GM18517 (cell line): ENCODE measurements at regions not wholly inside any gene's neighbourhood (a gene's known extent, or its start where the extent isn't known, plus 50 kb on each side); places are given as distances from the start of the nearest gene placed in this dataset.

Experiments
- ATAC-seq: cut with Tn5 transposase; IDR thresholded peaks from one replicate; pipeline ENCODE4 v1.9.1; 2021; ENCODE audit warnings: mild to moderate bottlenecking, moderate library complexity; ENCODE audit not compliant: unreplicated experiment

DNA sequence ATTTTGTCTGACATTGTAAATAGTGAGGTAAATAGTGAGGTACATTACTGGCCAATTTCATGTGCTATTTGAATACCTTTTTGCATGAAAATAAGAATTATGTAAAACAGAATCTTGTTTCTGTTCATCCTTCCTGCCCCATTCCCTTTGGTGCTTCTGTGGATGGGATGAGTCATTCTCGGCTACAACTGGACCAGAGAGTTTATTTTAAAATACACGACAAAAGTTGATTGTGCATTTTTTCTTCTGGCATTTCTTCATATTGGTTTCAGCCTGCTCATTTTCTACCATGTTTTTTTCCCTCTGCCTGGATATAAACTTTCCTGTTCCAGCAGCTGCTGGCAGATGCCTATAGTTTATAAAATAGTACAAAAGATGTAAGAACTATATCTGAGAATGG is 107.5 kb downstream of the CYSLTR2 start:
- no peak for ATAC-seq

DNA sequence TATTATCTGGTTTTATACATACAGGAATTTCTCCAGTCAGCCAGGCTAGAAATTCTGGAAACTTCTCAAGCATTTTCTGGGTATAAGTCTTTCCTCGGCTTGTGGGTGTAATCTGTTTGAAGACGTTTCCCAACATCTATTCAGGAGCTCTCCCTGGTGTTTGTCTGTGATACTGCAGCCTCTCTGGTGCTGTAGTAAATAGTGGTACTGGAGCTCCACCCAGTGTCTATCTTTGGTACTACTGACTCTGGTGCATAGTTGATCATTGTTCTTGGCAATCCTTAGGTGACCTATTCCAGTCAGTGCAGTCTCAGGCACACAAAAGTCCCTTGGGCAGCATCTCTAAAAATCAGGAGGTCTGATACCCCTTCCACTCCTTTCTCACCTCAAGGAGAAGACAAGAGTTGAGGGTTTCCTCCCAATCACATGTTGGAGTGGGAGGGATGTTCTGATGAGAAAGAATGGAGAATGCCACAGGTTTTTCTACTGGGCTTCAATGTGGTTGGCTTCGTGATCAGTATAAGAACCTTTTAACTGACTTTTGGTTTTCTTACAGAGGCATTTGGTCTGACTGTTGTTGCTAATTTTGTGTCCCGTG is 115.5 kb downstream of the CYSLTR2 start:
- peak; percentile 95 for ATAC-seq

DNA sequence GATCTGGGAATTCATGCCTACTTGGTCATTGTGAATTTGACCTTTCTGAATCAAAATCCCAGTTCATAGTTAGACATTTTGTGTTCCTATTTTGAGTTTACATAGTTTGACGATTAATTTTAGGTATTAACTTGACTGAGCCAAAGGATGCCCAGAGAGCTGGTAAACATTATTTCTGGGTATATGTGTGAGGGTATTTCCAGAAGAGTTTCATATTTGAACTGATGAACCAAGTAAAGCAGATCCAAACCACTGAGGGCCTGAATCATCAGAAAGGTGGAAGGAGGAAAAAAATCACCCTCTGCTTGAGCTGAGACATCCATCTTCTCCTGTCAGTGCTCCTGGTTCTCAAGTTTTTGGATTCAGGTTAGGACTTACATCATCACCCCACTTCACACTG is 116.6 kb downstream of the CYSLTR2 start:
- ATAC-seq, result no peak

DNA sequence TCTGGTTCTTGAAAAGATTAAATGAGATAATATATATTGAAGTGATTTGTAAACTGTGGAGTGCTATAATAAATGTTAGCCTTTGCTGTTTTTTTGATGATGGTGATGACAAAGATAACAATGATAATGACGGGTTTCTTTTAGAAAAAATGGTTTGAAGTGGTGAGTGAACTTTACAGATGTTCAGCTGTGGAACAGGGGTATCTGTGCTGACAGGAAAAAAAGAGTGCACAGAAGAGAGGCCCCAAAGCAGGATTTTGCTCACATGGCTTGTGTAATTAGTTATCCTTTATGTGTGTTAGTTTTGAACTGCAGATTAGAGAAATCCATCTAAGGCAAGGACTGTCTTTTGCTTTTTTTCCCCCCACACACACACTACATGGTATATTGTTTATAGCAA is 119.2 kb downstream of the CYSLTR2 start:
- ATAC-seq, result no peak

DNA sequence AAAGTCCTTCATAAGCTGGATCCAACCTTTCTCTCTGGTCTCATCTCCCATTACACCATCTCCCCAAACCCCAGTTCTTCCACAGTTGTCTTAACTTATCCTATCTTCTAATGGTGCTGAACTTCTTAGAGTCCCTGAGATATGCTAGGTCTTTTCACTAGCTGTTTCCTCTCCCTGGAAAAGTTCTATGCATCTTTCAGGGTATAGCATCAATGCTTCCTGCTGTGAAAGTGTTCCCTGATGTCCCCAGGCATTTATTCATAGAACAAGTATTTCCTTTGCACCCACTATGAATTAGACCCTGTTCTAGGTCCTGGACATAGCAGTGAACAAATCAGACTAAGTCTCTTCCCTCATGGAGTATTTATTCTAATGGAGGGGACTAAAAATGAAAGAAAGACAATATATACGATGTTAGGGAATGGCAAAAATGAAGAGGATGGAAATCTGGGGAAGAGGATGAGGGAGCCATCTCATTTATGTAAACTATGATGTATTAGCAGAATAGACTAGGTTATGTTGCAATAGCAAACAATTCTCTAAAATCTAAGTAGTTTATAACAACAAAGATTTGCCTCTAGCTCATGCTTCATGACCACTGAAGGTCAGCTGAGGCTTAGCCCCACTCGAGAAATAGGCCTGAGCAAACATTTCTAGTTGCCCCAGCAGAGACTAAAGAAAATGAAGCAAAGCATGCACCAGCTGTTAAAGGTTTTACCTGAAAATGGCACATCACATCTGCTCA is 120.0 kb downstream of the CYSLTR2 start:
- no peak for ATAC-seq

DNA sequence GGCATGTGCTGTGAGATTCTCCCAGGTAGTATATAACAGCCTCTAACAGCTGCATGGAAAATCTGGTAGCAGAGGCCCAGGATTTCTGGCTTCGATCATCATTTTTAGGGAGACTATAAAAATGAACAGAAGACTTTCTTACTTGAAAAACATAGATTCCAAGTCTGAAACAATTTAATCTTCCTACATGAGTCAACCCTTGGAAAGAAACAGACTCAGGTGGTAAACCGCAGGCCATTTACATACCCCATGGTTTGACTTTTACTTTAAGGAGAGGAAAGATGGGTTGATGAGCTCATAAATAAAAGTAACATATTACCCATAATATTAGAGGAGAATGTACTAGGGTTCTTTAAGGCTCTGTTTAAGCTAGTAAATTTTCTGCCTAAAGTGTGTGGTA is 121.6 kb downstream of the CYSLTR2 start:
- no peak for ATAC-seq

DNA sequence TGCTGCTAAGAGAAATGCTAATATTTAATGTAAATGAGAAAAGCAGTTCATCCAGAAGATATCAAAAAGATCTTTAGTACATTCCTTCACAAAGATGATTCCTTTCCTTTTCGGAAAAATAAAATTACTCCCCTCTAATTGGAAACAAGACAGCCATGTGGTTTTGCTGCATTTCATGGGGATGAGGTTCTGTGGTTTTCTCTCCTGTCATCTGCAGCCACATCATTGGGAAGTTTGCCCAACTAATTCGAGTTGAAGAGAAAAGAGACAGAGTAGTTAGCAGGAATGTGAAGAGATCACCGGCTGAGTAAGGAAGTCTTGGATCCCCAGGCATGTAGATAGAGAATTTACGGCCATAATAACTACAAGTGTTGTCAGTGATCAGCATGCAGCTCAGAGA is 122.1 kb downstream of the CYSLTR2 start:
- ATAC-seq, result no peak

DNA sequence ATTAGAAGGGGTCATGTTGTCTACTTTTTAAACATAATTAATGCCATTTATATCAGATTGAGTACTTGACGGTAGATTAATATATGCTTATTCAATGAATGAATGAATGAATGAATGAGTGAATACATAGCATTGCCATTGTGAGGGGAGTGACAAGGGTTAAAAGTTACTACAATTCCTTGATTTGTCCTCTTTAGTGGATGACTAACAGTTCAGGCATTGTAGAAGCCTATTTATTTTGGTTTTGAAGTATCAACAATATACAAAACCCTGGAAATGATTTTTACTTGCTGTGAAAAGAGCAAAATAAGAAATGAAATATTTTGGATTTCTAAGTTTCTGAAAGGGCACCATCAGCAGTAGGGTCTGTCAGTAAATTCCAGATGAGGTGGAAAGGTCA is 122.7 kb downstream of the CYSLTR2 start:
- ATAC-seq, result no peak

- ATAC-seq, result no peak
These were observed 124.9 kb downstream of the CYSLTR2 start for GRCh38 chr13:48778610-48779009.

- no peak for ATAC-seq
These were observed 127.1 kb downstream of the CYSLTR2 start for GRCh38 chr13:48780713-48781341.

- no peak for ATAC-seq
These were observed 128.7 kb downstream of the CYSLTR2 start for GRCh38 chr13:48782429-48782840.

GRCh38 chr13:48783181-48783630 is 129.5 kb downstream of the CYSLTR2 start:
- ATAC-seq, result no peak

DNA sequence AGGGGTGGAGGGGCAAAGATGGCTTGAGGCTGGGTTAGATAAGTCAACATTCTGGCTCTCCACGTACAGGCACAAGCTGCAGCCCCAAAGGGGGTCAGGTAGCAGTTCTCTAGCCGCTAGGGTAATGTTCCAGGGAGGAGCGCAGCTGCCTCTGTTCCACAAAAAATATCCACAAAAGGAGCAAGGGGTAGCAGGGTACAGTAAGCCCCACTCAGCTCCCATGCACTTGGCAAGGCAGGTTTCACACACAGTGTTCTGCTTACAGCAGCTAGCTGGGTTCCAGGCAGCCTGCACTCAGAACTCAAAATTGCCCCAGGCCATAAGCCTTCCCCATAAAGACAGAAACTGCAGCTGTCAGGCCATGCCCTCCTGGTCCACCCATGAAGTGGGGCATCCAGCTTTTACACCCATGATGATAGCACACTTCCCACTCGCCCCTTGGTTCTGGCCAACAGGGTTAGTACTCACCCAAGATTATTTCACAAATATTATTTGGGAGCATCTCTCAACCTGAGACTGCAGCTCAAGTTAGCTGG is 130.0 kb downstream of the CYSLTR2 start:
- no peak for ATAC-seq

DNA sequence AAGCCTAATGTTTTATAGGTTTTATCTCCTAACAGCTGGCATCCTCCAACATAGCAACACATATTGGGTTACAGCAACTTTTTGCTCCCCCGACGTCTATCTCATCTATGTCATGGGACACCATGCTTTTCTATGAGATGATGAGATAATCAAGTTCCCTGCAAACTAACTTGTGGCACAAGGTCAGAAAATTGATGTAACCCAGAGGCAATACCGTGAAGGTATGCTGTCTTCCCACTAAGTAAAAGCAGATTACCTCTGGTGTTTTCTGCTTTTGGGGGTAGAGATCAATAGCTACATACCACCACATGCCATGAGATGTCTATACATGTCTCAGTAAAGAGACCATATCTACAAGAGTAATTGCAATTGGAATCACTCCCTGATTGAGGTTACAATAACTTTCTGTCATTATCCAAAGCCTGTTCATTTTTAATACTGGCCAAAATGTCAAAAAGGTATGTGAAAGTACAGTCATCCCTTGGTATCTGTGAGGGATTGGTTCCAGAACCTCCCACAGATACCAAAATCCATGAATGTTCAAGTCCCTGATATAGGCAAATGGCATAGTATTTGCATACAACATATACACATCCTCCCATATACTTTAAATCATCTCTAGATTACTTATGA is 131.3 kb downstream of the CYSLTR2 start:
- ATAC-seq, result no peak

GRCh38 chr13:48790199-48790598 is 136.5 kb downstream of the CYSLTR2 start:
- no peak for ATAC-seq

- no peak for ATAC-seq
These were observed 137.2 kb downstream of the CYSLTR2 start for GRCh38 chr13:48790966-48791365.

- ATAC-seq, result no peak
These were observed 143.4 kb downstream of the CYSLTR2 start for GRCh38 chr13:48797127-48797526.

DNA sequence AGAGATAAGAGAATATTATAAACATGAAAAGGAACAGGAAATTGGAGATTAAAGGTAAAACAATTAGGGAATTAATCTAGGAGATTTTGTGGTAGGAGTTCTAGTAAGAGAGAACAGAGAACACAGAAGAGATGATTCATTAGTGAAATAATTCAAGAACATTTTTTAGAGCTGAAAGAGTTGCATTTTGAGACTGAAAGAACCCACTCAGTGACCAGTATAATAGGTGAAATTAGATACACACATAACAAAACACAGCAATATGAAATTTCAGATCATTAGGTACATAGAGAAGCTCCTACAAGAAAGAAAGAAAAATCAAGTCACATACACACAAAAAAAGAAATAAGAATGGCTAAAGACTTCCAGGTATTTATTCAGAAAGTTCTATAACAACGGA is 144.0 kb downstream of the CYSLTR2 start:
- ATAC-seq, result no peak

GRCh38 chr13:48798180-48798579 is 144.5 kb downstream of the CYSLTR2 start:
- ATAC-seq, result no peak

DNA sequence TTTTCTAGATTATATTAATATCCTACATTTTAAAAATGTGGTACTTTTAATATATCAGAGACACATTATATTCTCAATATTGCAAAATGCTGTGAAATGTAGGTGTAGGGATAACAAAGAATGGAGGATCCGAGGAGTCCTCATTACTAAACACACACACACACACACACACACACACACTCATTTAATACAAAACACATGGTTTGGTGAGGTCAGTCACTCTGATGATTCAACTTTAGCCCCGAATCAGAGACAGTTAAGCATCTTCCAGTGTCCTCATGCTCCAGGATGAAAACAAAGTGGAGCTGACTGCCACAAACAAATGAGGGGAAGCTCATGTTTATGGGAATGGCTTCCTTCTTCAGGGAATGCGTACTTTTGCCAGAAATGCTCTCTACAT is 147.5 kb downstream of the CYSLTR2 start:
- no peak for ATAC-seq

- ATAC-seq, result no peak
These were observed 151.3 kb downstream of the CYSLTR2 start for GRCh38 chr13:48804821-48805601.
